ENCODE measurements at regions not wholly inside any gene's neighbourhood (a gene's known extent, or its start where the extent isn't known, plus 50 kb on each side); places are given as distances from the start of the nearest gene placed in this dataset.
"Not testable (repeated sequence)": the region's sequence is repeated elsewhere in the genome, so short reads cannot be mapped to it uniquely, and the experiment has no call there.

DNA sequence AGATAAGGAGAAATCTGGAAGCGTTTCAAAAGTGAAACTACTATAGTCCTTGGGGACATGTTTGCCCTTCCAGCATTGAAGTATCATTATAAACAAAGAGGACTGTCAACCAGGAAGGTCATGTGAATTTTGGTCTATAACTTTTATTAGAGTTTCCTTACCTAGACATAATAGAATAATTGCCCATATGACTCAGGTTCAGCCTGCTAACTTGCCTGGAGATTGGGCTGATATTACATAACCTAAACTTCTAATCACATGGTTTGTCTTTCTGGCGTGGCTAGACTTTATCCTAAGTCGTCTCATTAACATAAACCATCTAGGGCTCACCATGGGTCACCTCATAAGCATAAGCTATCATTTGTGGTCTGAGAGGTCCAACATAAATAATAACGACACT, 775.9 kb downstream of the CENPC start:
- DNase-seq (ENCODE audit: low read depth in 4 of 4, low spot score in 3 of 4) = no peak

DNA sequence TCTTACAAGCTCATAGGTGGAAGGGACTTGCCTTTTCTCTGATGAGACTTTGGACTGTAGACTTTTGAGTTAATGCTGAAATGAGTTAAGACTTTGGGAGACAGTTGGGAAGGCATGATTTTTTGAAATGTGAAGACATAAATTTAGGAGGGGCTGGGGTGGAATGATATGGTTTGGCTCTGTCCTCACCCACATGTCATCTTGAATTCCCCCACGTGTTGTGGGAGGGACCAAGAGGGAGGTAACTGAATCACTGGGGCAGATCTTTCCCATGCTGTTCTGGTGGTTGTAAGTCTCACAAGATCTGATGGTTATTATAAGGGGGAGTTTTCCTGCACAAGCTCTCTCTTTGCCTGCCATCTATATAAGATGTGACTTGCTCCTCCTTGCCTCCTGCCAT, 777.9 kb downstream of the CENPC start:
- DNase-seq (ENCODE audit: low read depth in 4 of 4, low spot score in 3 of 4) = no peak

DNA sequence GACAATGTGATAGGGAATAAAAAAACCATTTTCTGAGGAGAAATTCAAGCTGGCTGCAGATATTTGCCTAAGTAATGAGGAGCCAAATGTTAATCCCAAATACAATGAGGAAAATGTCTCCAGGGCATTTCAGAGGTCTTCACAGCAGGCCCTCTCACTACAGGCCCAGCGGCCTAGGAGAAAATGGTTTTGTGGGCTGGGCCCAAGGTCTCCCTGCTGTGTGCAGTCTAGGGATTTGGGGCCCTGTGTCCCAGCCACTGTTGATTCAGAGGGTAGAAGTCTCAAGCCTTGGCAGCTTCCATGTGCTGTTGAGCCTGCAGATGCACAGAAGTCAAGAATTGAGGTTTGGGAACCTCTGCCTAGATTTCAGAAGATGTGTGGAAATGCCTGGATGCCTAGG, 778.7 kb downstream of the CENPC start:
- no peak for DNase-seq (ENCODE audit: low read depth in 4 of 4, low spot score in 3 of 4)

DNA sequence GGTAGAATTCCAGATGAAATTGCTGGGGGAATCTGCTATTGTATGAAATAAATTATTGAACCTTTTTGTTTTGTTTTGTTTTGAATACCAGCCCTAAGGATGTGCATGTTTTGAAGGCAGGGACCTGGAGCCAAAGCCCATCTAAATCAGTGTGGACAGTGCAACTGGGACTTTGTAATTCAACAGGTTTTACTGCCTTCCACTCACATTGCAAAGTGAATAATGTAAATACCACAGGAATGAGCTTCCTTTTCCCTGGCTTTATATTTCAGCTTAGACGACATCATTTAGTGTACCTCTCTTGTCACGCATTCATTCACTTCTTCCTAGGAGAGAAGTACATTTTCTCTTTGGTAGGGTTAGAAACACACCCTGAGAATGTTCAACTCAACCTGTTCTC, 795.0 kb downstream of the CENPC start:
- DNase-seq (ENCODE audit: low read depth in 4 of 4, low spot score in 3 of 4) = no peak

DNA sequence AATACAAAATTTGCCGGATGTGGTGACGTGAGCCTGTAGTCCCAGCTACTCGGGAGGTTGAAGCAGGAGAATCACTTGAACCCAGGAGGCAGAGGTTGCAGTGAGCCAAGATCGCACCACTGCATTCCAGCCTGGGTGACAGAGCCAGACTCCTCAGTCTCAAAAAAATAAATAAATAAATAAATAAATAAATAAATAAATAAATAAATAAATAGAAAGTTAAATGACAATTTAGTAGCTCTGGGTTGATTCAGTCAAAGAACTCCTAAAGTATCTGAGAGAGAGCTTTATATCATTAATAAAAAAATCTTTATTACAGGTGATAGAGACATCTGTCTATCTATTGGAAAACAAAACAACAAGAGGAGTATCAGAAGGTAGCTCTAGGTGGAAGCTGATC, 798.4 kb downstream of the CENPC start:
- DNase-seq (ENCODE audit: low read depth in 4 of 4, low spot score in 3 of 4) = not testable (repeated sequence)

DNA sequence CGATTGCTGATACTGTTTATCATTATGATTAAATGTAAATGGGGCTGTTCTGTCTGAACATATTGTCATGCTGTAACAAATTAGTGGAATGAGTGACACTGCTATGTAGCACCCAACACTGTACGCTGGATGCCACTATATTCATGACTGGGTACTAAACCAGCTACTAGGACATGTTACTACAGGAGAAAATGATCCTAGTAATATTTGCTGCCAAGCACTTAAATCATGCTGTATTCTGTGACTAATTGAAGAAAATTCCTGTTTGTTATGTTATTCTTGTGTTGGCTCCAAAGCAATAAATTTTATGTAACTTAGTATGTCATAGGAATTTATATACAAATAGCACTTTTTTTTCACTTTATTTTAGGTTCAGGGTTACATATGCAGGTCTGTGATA, 804.2 kb downstream of the CENPC start:
- no peak for DNase-seq (ENCODE audit: low read depth in 4 of 4, low spot score in 3 of 4)

DNA sequence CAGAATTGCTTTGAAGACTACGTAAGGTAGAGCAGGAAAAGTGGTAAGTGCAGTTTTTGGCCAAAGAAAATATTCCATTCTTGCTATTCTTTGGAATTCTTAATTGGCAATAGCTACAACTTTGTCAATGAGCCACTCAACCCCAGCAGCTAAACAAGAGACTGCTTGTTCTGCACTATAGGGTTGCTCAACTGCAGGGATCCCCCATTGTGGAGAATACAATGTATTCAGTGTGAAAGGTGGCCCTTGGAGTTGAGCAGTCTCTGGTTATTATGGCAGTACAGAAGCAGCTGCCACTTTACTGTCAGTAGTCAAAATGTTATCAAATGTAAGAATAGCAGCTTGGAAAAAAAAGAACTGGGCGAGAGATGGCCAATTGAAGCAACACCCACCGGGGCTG, 808.7 kb downstream of the CENPC start:
- no peak for DNase-seq (ENCODE audit: low read depth in 4 of 4, low spot score in 3 of 4)

DNA sequence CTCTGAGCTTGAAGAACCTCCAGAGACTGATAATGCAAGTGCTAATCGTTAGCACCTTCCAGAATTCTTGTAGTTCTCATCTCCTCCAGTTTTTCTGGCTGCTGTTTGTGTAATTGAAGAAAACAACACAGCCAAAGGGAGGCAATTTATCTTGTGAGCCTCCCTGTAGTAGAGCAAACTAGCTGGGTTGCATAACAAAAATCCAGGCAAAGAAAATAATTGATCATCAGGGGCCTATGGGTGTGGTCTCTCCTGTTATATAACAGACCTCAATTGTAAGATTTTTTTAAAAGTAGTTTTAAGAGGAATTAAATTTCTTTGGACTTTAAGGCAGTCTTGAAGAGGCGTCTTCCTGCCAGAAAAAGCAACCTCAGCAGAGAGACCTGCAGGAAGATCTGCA, 817.0 kb downstream of the CENPC start:
- no peak for DNase-seq (ENCODE audit: low read depth in 4 of 4, low spot score in 3 of 4)

DNA sequence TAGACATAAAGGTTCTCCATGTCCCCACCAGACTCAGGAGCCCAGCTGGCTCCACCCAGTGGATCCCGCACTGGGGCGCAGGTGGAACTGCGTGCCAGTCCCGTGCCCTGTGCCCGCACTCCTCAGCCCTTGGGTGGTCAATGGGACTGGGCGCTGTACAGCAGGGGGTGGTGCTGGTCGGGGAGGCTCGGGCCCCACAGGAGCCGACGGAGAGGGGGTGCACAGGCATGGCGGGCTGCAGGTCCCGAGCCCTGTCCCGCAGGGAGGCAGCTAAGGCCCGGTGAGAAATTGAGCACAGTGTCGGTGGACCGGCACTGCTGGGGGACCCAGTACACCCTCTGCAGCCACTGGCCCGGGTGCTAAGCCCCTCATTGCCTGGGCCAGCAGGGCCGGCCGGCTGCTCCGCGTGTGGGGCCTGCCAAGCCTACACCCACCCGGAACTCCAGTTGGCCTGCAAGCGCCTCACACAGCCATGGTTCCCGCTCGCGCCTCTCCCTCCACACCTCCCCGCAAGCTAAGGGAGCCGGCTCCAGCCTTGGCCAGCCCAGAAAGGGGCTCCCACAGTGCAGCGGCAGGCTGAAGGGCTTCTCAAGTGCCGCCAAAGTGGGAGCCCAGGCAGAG, 832.9 kb downstream of the CENPC start:
- not testable (repeated sequence) for DNase-seq (ENCODE audit: low read depth in 4 of 4, low spot score in 3 of 4)

DNA sequence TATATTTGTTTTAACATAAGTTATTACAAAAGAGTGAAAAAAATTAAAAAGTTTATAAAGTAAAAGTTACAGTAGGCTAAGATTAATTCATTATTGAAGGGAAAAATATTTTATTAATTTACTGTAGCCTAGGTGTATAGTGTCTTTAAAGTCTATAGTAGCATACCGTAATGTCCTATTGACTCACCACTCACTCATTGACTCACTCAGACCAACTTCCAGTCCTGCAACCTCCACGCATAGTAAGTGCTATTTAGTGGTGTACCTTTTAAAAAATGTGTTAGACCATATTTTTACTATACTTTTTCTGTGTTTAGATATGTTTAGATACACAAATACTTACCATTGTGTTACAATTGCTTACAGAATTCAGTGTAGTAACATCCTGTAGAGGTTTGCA, 841.1 kb downstream of the CENPC start:
- no peak for DNase-seq (ENCODE audit: low read depth in 4 of 4, low spot score in 3 of 4)

DNA sequence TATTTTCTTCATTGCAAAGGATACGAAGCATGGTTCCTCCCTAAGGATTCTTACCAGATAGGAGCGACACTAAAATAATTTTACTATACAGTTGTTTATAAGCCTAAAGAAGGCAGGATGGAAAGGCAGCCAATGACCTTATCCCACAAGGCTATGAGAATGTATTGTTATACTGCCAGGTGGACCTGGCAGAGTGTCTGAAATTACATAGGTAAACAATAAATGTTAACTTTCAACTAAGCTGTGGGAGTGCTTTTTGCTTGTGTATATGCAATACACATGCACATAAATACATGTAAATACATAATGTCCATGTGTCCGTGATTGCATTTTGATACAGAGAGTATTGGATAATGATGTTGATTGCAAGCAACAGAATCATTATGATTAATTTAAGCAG, 850.6 kb downstream of the CENPC start:
- no peak for DNase-seq (ENCODE audit: low read depth in 4 of 4, low spot score in 3 of 4)

DNA sequence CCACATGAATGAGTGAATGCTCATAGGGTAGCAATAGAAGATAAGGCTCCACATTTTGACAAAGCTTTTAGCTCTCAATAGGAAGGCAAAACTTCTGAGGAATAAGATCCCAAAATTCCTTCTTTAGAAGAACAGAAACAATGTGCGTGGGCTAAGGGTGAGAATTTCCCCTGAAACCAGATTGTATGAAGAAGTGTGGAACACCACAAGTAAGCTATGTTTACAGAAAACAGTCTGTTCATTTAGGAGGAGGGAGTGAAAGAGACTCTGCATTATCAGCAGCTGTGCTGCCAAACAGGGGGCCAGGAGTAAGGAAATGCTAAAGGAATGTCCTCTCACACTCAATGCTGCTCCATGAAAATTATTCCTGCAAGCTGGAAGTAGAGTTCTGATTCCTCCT, 851.6 kb downstream of the CENPC start:
- DNase-seq (ENCODE audit: low read depth in 4 of 4, low spot score in 3 of 4) = no peak

DNA sequence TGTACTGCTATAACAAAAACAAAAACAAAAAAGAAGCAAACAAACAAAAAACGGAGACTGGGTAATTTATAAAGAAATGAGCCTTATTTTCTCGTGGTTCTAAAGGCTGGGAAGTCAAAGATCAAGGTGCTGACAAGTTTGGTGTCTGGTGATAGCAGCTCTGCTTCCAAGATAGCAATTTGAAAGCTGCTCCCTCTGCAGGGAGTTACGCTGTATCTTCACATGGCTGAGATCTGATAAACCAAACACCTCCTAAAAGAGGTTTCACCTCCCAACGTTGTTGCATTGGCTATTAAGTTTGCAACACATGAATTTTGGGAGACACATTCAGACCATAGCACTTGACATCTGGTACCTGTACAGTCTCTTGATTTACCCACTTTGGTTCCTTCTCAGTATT, 854.2 kb downstream of the CENPC start:
- DNase-seq (ENCODE audit: low read depth in 4 of 4, low spot score in 3 of 4) = no peak

DNA sequence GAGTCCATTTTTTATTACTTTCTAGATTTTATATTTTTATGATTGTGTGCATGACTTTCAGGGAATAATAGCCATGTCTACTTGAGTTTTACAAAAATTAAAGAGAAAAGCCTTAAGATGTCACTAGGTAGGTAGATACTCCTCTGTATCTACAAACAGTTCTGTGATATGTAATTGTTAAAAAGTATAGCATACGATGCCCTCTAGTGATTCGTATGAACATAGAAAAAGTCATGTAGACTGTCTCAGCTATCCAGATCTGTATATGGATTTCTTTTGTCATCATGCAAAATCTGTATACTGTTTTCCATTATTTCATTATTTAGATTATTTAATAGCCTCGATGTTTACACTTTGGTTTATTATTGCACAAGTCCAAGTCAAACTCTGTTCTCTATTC, 856.6 kb downstream of the CENPC start:
- peak in 1 of 4 donors; percentile 1 for DNase-seq (ENCODE audit: low read depth in 4 of 4, low spot score in 3 of 4)

DNA sequence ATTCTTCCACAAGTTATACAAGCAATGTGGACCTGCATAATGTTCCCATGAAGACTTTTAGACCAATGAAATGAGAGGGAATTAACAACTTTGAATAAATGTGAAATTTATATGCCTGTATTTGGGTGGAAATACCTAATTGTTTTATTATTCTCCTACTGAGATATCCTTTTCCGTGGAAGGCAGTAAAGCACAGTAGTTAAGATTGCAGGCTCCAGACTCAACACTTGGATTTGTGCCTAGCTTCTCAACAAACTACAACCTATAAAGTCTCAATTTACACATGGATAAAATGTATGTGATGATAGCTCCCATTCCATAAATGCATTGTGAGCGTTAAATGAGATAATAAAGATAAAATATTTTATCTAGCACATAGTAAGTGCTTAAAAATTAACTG, 857.8 kb downstream of the CENPC start:
- no peak for DNase-seq (ENCODE audit: low read depth in 4 of 4, low spot score in 3 of 4)

DNA sequence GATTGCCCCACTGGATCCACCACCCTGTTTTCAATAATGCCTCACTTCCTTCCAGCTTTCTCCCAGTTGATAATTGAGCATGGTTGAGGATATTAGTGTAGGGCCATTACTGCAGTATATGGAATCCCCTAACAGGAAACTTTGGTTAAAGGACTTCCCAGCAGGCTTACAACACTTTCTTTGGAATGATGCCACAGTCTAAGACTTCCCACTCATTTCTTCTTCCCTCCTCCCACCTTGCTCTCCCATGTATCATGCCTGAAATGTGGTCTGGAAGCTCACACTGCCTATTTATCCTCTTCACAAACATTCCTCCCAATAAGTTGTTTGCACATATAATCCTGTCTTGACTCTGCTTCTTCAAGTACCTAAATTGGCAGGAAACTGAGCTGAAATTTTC, 863.3 kb downstream of the CENPC start:
- no peak for DNase-seq (ENCODE audit: low read depth in 4 of 4, low spot score in 3 of 4)

DNA sequence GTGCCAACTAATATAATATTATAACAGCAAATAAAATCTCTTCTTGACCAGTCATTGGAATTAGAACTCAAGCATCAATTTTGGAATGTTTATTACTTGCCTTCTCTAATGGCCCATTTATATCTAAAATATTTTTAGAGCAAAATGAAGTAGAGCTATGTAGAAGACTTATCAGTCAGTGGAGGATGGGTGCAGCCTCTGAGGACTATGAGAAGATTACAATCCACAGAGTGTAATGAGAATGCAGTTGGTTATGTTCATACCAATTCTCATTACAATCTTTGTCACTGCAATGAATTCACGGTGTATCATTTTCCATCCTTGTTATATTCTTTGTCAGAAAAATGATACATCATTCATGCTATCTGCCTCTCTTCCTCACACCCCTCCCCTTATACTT, 878.1 kb downstream of the CENPC start:
- no peak for DNase-seq (ENCODE audit: low read depth in 4 of 4, low spot score in 3 of 4)

DNA sequence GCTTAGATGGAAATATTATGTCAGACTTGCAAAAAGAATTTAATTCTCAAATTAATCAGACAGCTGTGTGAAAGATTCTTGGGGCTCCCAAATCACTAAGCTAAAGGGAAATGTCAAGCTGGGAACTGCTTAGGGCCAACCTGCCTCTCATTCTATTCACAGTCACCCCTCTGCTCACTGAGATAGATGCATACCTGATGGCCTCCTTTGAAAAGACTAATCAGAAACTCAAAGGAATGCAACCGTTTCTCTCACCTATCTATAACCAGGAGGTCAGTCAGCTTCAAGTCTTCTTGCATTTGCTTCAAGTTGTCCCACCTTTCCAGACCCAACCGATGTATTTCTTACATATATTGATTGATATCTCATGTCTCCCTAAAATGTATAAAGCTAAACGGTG, 882.7 kb downstream of the CENPC start:
- DNase-seq (ENCODE audit: low read depth in 4 of 4, low spot score in 3 of 4) = no peak

DNA sequence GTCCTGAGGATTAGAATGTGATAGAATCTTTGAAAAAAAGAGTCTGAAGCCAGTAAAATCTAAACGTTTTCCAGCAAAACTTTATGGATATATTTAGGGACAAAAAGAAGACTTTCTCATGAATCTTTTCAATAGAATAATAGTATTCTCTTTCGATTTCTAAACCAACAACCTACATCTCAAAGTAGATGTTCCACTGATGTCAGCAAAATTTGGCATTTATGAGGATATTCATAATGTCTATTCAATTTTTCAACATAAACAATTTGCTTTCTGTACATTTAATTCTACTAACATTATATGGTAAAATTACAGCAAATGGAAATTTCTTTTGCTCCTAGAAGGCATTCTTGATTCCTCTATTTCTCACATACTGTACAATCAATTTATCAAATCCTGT, 886.5 kb downstream of the CENPC start:
- no peak for DNase-seq (ENCODE audit: low read depth in 4 of 4, low spot score in 3 of 4)

DNA sequence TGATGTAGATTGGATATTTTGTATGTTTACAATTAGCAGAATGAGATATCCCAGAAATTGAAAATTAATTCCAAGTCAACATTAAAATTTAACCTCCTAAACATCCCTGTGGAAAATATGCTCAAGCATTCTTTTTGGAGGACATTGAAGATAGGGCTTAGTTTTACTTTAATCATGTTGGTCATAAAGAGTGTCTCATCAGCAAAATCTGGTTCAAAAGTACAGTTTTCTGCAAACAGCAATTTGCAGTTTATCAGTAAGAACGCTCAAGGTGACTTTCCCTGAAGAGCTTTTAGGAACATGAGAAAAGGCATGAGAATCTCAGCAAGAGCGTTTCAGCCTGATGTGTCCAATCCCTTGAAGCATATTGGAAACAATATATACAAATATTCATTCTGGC, 889.8 kb downstream of the CENPC start:
- DNase-seq (ENCODE audit: low read depth in 4 of 4, low spot score in 3 of 4) = no peak

DNA sequence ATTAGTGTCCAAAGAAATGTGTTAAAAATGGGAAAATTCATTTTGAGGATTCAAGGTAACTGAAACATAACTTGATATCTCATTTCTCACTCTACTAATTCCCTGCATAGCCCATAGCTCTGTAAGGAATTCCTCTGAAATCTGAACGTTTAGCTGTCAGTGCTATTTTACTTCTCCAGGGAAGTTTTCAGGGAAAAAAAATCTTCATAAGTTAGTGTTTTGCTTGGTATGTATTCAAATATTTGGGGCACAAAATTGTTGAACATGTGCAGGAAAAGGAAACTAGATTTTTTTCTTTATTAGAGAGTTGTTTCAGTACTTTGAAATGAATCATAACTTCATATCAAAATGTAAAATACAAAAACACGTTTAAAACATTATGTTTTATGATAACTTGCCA, 891.4 kb downstream of the CENPC start:
- no peak for DNase-seq (ENCODE audit: low read depth in 4 of 4, low spot score in 3 of 4)

DNA sequence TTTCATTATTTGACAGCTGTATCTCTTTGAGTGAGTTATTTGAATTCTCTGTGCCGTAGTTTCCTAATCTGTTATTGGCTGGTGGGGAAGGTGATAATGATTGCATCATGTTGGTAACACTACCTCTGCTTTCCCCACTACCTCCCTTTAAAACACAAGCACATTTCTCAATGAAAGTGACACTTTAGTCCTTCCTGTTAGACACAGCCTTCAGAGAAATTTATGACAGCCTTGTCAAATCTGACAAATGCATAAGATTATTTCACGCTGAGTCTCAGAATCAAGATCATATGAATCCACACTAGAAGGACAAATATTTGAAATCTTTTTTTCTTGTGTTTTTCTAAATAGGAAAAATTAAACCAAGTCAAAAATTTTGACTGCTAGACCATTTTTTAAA, 896.1 kb downstream of the CENPC start:
- no peak for DNase-seq (ENCODE audit: low read depth in 4 of 4, low spot score in 3 of 4)

DNA sequence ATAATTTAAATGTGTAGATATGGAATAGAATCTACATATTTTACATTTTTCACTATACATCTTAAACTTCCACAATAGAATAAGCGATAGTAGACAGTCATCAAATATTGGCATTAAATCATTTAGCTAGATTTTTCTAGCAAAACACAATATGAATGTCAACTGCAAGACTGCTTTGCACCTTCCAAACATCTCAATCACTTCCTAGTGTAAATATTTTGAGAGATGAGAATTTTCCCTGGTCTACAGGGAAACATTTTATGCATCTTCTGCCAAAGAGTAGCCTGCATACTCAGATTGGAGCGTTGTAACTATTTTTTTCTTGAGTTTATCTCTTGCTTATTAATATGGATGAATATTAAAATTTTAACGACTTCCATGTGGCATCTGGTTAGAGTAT, 897.4 kb downstream of the CENPC start:
- no peak for DNase-seq (ENCODE audit: low read depth in 4 of 4, low spot score in 3 of 4)

All from right renal pelvis (tissue), 4 donors.